ENCODE measurements at regions not wholly inside any gene's neighbourhood (a gene's known extent, or its start where the extent isn't known, plus 50 kb on each side); places are given as distances from the start of the nearest gene placed in this dataset.

DNA sequence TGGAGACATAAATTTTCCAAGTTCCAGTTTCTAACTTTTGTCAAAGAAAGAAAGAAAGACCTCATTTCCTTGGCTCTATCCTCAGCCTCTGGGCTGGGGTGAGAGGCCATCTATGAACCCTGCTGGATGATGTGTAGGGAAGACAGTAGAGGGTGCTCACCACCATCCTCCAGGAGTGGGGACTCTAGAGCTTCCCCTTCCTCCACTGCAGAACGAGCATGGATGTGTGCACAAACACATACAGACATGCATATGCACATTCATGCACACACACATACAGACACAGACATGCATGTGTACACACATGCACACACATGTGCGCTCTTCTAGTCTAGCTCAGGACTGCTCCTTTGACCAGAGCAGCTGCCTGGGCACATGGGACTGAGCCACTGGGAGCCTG lies 565.8 kb downstream of the BUD13 start:
- TF ChIP-seq CTCF (IDR thresholded peaks at IDR 0.05): no peak
- no peak for TF ChIP-seq POLR2AphosphoS5 (IDR thresholded peaks at IDR 0.05)
- TF ChIP-seq POLR2A (IDR thresholded peaks at IDR 0.05): no peak
- TF ChIP-seq EP300 (IDR thresholded peaks at IDR 0.05): no peak
